GM10248 (cell line): ENCODE measurements at regions not wholly inside any gene's neighbourhood (a gene's known extent, or its start where the extent isn't known, plus 50 kb on each side); places are given as distances from the start of the nearest gene placed in this dataset.

ENCODE experiments used
- CTCF ChIA-PET: fragments of 300-600 bp; sonication (Branson Sonifier 250); formaldehyde crosslinking; extraction: SDS; loops from one replicate; lab custom pipeline; 2021; ENCODE audit warnings: antibody characterized with exemption; lab: Yijun Ruan, JAX
- POLR2A ChIA-PET: fragments of 350-650 bp; sonication (Branson Sonifier 250); formaldehyde crosslinking; extraction: SDS; loops from one replicate; lab custom pipeline; 2020; ENCODE audit warnings: antibody characterized with exemption; lab: Yijun Ruan, JAX
- DNase-seq: peaks from one replicate; pipeline ENCODE4 v3.0.0; 2012; ENCODE audit errors: extremely low spot score
- CTCF ChIP-seq: IDR thresholded peaks from 2 replicates; pipeline ENCODE4 v1.5.1; 2012; ENCODE audit warnings: mild to moderate bottlenecking, low read depth; ENCODE audit errors: extremely low read depth, missing control alignments, control extremely low read depth

DNA sequence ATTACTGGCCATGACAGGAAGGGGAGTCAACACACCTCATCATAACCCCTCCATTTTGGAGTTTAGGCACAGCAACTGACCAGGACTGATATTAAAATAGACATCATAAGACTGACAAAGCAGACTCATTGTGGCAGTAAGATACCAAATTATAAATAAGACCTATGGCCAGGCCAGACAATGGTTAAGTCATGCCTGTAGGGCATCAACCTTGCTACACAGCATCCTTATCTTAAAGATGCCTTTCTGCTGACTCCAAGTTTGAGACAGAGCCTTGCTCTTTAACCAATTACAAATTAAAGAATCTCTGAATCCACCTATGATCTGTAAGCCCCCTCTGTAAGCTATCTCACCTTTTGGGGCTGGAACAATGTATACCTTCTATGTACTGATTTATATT is 65.5 kb downstream of the VCX2 start:
- POLR2A ChIA-PET: no interaction called here
- no peak for TF ChIP-seq CTCF

DNA sequence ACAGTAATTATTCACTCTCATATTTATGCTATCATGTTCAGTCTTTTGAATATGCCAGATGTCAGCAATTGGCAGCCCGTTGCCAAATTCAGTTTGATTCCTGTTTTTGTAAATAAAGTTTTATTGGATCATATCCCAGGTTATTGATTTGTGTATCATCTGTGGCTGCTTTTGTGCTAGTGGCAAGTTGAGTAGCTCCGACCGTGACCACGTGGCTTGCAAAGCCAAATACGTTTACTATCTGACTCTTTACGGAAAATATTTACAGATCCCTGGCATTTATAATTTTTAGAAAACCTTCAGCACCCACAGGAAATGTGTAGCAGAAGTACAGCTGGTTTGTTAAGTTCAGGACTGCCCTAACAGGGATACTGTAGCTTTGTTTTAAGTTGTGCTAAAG is 67.4 kb downstream of the VCX2 start:
- no peak for DNase-seq
- ChIA-PET CTCF (no interaction called here), POLR2A (no interaction called here)
- no peak for TF ChIP-seq CTCF

More for the DNA sequence above, 65.5 kb downstream of the VCX2 start:
- CTCF ChIA-PET: no interaction called here
- no peak for DNase-seq

DNA sequence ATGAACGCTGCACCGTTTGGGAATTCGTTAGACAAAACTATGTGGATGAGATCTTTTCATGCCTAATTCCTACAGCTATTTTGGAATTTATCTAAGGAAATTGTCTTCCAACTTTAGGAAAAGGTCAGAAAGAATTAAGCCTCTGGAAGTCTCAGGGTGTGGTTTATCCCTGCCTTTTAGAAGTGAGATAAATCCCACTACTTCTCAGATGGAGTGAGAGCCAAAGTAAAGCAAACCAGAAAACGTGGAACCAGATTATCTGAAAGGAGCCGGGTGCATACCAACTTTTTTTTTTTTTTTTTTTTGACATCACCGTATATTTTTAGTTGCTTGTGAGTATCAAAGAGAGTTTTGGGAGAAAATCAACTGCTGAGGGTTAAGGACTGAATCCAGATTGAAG is 79.6 kb downstream of the VCX2 start:
- DNase-seq: no peak
- ChIA-PET POLR2A (no interaction called here), CTCF (no interaction called here)
- TF ChIP-seq CTCF: no peak

DNA sequence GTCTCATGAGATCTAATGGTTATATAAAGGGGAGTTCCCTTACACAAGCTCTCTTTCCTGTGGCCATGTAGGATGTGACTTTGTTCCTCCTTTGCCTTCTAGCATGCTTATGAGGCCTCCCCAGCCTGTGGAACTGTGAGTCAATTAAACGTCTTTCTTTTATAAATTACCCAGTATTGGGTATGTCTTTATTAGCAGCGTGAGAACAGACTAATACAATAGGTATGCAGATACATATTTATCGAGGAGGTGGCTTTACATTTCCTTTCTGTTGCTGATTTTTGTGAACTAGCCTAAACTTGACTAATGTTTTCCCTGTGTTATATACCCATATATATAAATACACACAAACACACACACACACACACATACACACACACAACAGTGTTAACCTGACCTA is 80.2 kb downstream of the VCX2 start:
- DNase-seq: no peak
- CTCF ChIA-PET: no interaction called here
- POLR2A ChIA-PET: no interaction called here
- TF ChIP-seq CTCF: no peak

GRCh38 chrX:8090482-8090881 is 80.6 kb downstream of the VCX2 start:
- POLR2A ChIA-PET: no interaction called here
- CTCF ChIA-PET: no interaction called here
- no peak for DNase-seq
- no peak for TF ChIP-seq CTCF

DNA sequence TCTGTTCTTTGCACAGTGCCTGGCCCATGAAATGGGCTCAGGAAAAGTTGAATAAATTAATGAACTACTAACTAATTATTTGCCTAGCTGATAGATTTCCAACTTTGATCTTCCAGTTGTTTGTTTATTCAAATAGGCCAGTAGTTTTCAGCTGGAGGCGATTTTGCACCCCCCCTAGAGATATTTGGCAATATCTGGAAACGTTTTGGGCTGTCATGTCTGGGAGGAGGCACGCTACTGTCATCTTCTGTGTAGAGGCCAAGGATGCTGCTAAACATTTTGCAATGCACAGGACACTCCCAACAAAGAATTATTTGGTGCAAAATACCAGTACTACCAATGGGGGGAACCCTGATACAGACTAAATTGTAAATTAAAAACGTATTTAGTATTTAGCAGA is 81.9 kb downstream of the VCX2 start:
- no peak for DNase-seq
- ChIA-PET POLR2A (no interaction called here), CTCF (no interaction called here)
- TF ChIP-seq CTCF: no peak

- no peak for DNase-seq
- POLR2A ChIA-PET: no interaction called here
These were observed 87.1 kb downstream of the VCX2 start for GRCh38 chrX:8084006-8084405.

More at GRCh38 chrX:8084006-8084405, 87.1 kb downstream of the VCX2 start:
- no peak for TF ChIP-seq CTCF
- CTCF ChIA-PET: no interaction called here
